ENCODE measurements at regions not wholly inside any gene's neighbourhood (a gene's known extent, or its start where the extent isn't known, plus 50 kb on each side); places are given as distances from the start of the nearest gene placed in this dataset.

- no peak for TF ChIP-seq ZNF462 (CRISPR knock-in tag; IDR thresholded peaks at IDR 0.05)
- no peak for TF ChIP-seq EZH2phosphoT487 (IDR thresholded peaks at IDR 0.05; ENCODE audit: unreplicated experiment)
- TF ChIP-seq, protein P1, sequence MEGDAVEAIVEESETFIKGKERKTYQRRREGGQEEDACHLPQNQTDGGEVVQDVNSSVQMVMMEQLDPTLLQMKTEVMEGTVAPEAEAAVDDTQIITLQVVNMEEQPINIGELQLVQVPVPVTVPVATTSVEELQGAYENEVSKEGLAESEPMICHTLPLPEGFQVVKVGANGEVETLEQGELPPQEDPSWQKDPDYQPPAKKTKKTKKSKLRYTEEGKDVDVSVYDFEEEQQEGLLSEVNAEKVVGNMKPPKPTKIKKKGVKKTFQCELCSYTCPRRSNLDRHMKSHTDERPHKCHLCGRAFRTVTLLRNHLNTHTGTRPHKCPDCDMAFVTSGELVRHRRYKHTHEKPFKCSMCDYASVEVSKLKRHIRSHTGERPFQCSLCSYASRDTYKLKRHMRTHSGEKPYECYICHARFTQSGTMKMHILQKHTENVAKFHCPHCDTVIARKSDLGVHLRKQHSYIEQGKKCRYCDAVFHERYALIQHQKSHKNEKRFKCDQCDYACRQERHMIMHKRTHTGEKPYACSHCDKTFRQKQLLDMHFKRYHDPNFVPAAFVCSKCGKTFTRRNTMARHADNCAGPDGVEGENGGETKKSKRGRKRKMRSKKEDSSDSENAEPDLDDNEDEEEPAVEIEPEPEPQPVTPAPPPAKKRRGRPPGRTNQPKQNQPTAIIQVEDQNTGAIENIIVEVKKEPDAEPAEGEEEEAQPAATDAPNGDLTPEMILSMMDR (conservative IDR thresholded peaks at IDR 0.05; ENCODE audit: low read depth in 2 of 2): no peak
- TF ChIP-seq CREB1 (CRISPR knock-in tag; IDR thresholded peaks at IDR 0.05; ENCODE audit: low read depth): no peak
- no peak for TF ChIP-seq NANOG (IDR thresholded peaks at IDR 0.05; ENCODE audit: borderline replicate concordance)
These were observed 138.9 kb upstream of the MYCN start (continued) for GRCh38 chr2:15801439-15801838.

DNA sequence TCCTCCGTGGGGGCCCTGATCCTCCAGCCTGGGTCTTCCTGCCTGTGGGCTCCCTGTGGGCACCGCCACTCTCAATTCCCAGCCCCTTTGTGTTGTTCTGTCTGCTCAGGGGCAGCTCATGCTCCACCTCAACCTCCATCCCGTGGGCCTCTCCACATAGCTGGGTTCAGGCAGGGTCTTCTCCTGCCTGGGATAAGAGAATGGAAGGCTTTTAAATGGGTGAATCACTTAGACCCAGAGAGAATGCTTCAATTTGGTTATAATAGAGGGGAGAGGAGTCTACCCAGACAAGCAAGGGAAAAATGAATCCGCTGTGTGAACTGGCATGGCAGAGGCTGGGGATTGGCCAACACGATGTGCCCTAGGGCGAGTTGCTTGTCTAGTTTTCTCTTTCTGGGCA lies 138.4 kb upstream of the MYCN start:
- no peaks in the 10 kb centered on the region for H3K79me2 ChIP-seq (replicated peaks; ENCODE audit: insufficient read depth)
- no peaks in the 10 kb centered on the region for H3K27me3 ChIP-seq (ENCODE audit: insufficient read depth)
- no peak overlapping the region for H3K27ac Mint-ChIP-seq
- H3K4me3 ChIP-seq: no peak overlapping the region
- ATAC-seq (no peak), DNase-seq (ENCODE audit: low spot score) (no peak)
- H3K9me3 Mint-ChIP-seq: peaks cover 4% of the 10 kb centered on the region; the same call in 1 of the 3 replicates
- H3K4me1 Mint-ChIP-seq: peaks cover 11% of the 10 kb centered on the region
- no peak overlapping the region for H3K4me3 Mint-ChIP-seq
- peaks cover 6% of the 10 kb centered on the region; the same call in 1 of the 2 replicates for H3K4me1 ChIP-seq (ENCODE audit: insufficient read depth)
- H3K36me3 ChIP-seq (ENCODE audit: insufficient read depth): no peaks in the 10 kb centered on the region
- H3K36me3 Mint-ChIP-seq (ENCODE audit: low read depth): no peaks in the 10 kb centered on the region
- H3K27me3 Mint-ChIP-seq (ENCODE audit: insufficient read depth, low read depth, poor library complexity): peaks cover 12% of the 10 kb centered on the region
- H4K20me1 ChIP-seq (replicated peaks; ENCODE audit: insufficient read depth): no peaks in the 10 kb centered on the region
- H2AFZ ChIP-seq: no peak overlapping the region
- H3K27ac ChIP-seq (ENCODE audit: low read depth): no peak overlapping the region
- H3K9me2 ChIP-seq (ENCODE audit: insufficient read depth): peaks cover 18% of the 10 kb centered on the region; the same call in 1 of the 2 replicates
- H3K4me2 ChIP-seq: no peak overlapping the region
- H3F3A ChIP-seq (replicated peaks; ENCODE audit: low read depth): no peaks in the 10 kb centered on the region
- no peak for TF ChIP-seq ZNF331 (CRISPR knock-in tag; IDR thresholded peaks at IDR 0.05; ENCODE audit: low read depth)
- TF ChIP-seq STAT1 (IDR thresholded peaks at IDR 0.05; ENCODE audit: unreplicated experiment): no peak
- no peak for TF ChIP-seq ZNF114 (CRISPR knock-in tag; IDR thresholded peaks at IDR 0.05)
- TF ChIP-seq ZNF462 (CRISPR knock-in tag; IDR thresholded peaks at IDR 0.05): no peak
- TF ChIP-seq JUNB (IDR thresholded peaks at IDR 0.05; ENCODE audit: unreplicated experiment): no peak

All from GM23338 (cell line).